ENCODE measurements at regions not wholly inside any gene's neighbourhood (a gene's known extent, or its start where the extent isn't known, plus 50 kb on each side); places are given as distances from the start of the nearest gene placed in this dataset.
"Not testable (repeated sequence)": the region's sequence is repeated elsewhere in the genome, so short reads cannot be mapped to it uniquely, and the experiment has no call there.

GRCh38 chr13:40054422-40054821 lies 399.0 kb downstream of the COG6 start:
- FAIRE-seq: not testable (repeated sequence)

GRCh38 chr13:40056898-40057619 lies 401.6 kb downstream of the COG6 start:
- no peak for FAIRE-seq

GRCh38 chr13:40058757-40059236 lies 403.3 kb downstream of the COG6 start:
- no peak for FAIRE-seq

- FAIRE-seq: no peak
Observed at GRCh38 chr13:40059540-40060232, 404.2 kb downstream of the COG6 start.

GRCh38 chr13:40060296-40061007 lies 405.0 kb downstream of the COG6 start:
- no peak for FAIRE-seq

- no peak for FAIRE-seq
Observed at GRCh38 chr13:40061466-40062450, 406.3 kb downstream of the COG6 start.

GRCh38 chr13:40063278-40063698 lies 407.8 kb downstream of the COG6 start:
- FAIRE-seq: no peak

GRCh38 chr13:40063703-40064102 lies 408.2 kb downstream of the COG6 start:
- no peak for FAIRE-seq

GRCh38 chr13:40064154-40065097 lies 409.0 kb downstream of the COG6 start:
- FAIRE-seq: no peak

- FAIRE-seq: no peak
Observed at GRCh38 chr13:40069173-40070044, 413.9 kb downstream of the COG6 start.

GRCh38 chr13:40070357-40070756 lies 414.9 kb downstream of the COG6 start:
- no peak for FAIRE-seq

- FAIRE-seq: no peak
Observed at GRCh38 chr13:40072663-40073120, 417.2 kb downstream of the COG6 start.

GRCh38 chr13:40074338-40074737 lies 418.9 kb downstream of the COG6 start:
- no peak for FAIRE-seq

GRCh38 chr13:40075281-40075680 lies 419.8 kb downstream of the COG6 start:
- FAIRE-seq: no peak

GRCh38 chr13:40076765-40077362 lies 421.4 kb downstream of the COG6 start:
- no peak for FAIRE-seq

- FAIRE-seq: no peak
Observed at GRCh38 chr13:40077396-40078027, 422.1 kb downstream of the COG6 start.

- no peak for FAIRE-seq
Observed at GRCh38 chr13:40079721-40080120, 424.3 kb downstream of the COG6 start.

- no peak for FAIRE-seq
Observed at GRCh38 chr13:40080676-40081075, 425.2 kb downstream of the COG6 start.

- no peak for FAIRE-seq
Observed at GRCh38 chr13:40082639-40083038, 427.2 kb downstream of the COG6 start.
